GM21360 (cell line): ENCODE measurements at regions not wholly inside any gene's neighbourhood (a gene's known extent, or its start where the extent isn't known, plus 50 kb on each side); places are given as distances from the start of the nearest gene placed in this dataset.
"Not testable (repeated sequence)": the region's sequence is repeated elsewhere in the genome, so short reads cannot be mapped to it uniquely, and the experiment has no call there.

Experiments used
- ATAC-seq: cut with Tn5 transposase; IDR thresholded peaks from one replicate; pipeline ENCODE4 v1.9.1; 2021; ENCODE audit warnings: mild to moderate bottlenecking, moderate library complexity; ENCODE audit not compliant: unreplicated experiment

GRCh38 chr16:48059190-48059589, 96.6 kb downstream of the ABCC12 start:
- not testable (repeated sequence) for ATAC-seq

GRCh38 chr16:48057048-48057447, 98.7 kb downstream of the ABCC12 start:
- no peak for ATAC-seq

GRCh38 chr16:48054881-48055601, 100.8 kb downstream of the ABCC12 start:
- ATAC-seq: no peak

GRCh38 chr16:48053418-48053745, 102.4 kb downstream of the ABCC12 start:
- no peak for ATAC-seq

GRCh38 chr16:48052731-48053417, 102.9 kb downstream of the ABCC12 start:
- ATAC-seq: no peak

GRCh38 chr16:48050871-48051270, 104.9 kb downstream of the ABCC12 start:
- no peak for ATAC-seq

GRCh38 chr16:48049847-48050246, 105.9 kb downstream of the ABCC12 start:
- ATAC-seq: no peak

GRCh38 chr16:48047720-48048119, 108.1 kb downstream of the ABCC12 start:
- ATAC-seq: no peak

- no peak for ATAC-seq
Measured at GRCh38 chr16:48047241-48047640, 108.6 kb downstream of the ABCC12 start.

GRCh38 chr16:48044117-48044516, 111.7 kb downstream of the ABCC12 start:
- no peak for ATAC-seq

- ATAC-seq: no peak
Measured at GRCh38 chr16:48041981-48042421, 113.8 kb downstream of the ABCC12 start.

GRCh38 chr16:48035142-48035541, 120.7 kb downstream of the ABCC12 start:
- ATAC-seq: no peak

GRCh38 chr16:48030926-48031325, 124.9 kb downstream of the ABCC12 start:
- no peak for ATAC-seq

- no peak for ATAC-seq
Measured at GRCh38 chr16:48029768-48030167, 126.0 kb downstream of the ABCC12 start.

- no peak for ATAC-seq
Measured at GRCh38 chr16:48025359-48025758, 130.4 kb downstream of the ABCC12 start.

GRCh38 chr16:48024042-48024441, 131.8 kb downstream of the ABCC12 start:
- ATAC-seq: no peak

- ATAC-seq: no peak
Measured at GRCh38 chr16:48022496-48022895, 133.3 kb downstream of the ABCC12 start.

- ATAC-seq: not testable (repeated sequence)
Measured at GRCh38 chr16:48020617-48021016, 135.2 kb downstream of the ABCC12 start.

GRCh38 chr16:48014349-48015135, 141.3 kb downstream of the ABCC12 start:
- no peak for ATAC-seq

GRCh38 chr16:48013491-48013901, 142.3 kb downstream of the ABCC12 start:
- no peak for ATAC-seq

GRCh38 chr16:48011878-48012658, 143.7 kb downstream of the ABCC12 start:
- ATAC-seq: no peak
